IMR-90 (cell line): ENCODE measurements at regions not wholly inside any gene's neighbourhood (a gene's known extent, or its start where the extent isn't known, plus 50 kb on each side); places are given as distances from the start of the nearest gene placed in this dataset.

Source experiments
- ATAC-seq: fragments of 200-7000 bp; cut with Tn5 transposase; 2 replicates; pipeline ENCODE4 v1.9.1; 2020; ENCODE audit warnings: low read depth, mild to moderate bottlenecking, moderate library complexity
- BruUV-seq: library from RNA; stranded (reverse); fragments of 400-500 nt; replicated peaks from 2 replicates; lab custom pipeline; 2021; lab: Mats Ljungman, UMichigan
- CTCF ChIA-PET: fragments of 300-600 bp; formaldehyde crosslinking; extraction: SDS; loops from one replicate; lab custom pipeline; 2021; ENCODE audit warnings: antibody characterized with exemption; lab: Yijun Ruan, JAX
- POLR2A ChIA-PET: fragments of 300-600 bp; sonication (Branson Sonifier 250); formaldehyde crosslinking; loops from one replicate; lab custom pipeline; 2022; ENCODE audit warnings: antibody characterized with exemption; ENCODE audit not compliant: unreplicated experiment; lab: Charles Lee
- DNase-seq: peaks from one replicate; pipeline ENCODE4 v3.0.0; 2013
- H2AFZ ChIP-seq: replicated peaks from 2 replicates; pipeline ENCODE3; 2013; ENCODE audit warnings: low read length, mild to moderate bottlenecking; ENCODE audit not compliant: poor library complexity
- H2AK5ac ChIP-seq: 2 replicates; pipeline ENCODE4 v1.6.1; 2013; ENCODE audit warnings: low read depth, low read length, inconsistent platforms
- H2AK9ac ChIP-seq: replicated peaks from 2 replicates; pipeline ENCODE3; 2013; ENCODE audit warnings: mild to moderate bottlenecking, low read depth, low read length, moderate library complexity; ENCODE audit not compliant: poor library complexity
- H2BK120ac ChIP-seq: 2 replicates; pipeline ENCODE4 v1.6.1; 2013; ENCODE audit warnings: low read depth, low read length, inconsistent platforms
- H2BK15ac ChIP-seq: 3 replicates; pipeline ENCODE4 v1.6.1; 2013; ENCODE audit warnings: low read depth, low read length, inconsistent platforms
- H2BK20ac ChIP-seq: 2 replicates; pipeline ENCODE4 v1.6.1; 2013; ENCODE audit warnings: low read depth, mild to moderate bottlenecking, inconsistent platforms, low read length, moderate library complexity
- H2BK5ac ChIP-seq: 2 replicates; pipeline ENCODE4 v1.6.1; 2013; ENCODE audit warnings: mild to moderate bottlenecking, low read depth, low read length, inconsistent platforms; ENCODE audit not compliant: poor library complexity, severe bottlenecking
- H3K14ac ChIP-seq: replicated peaks from 2 replicates; pipeline ENCODE4 v1.6.1; 2013; ENCODE audit warnings: low read depth, low read length, inconsistent platforms
- H3K18ac ChIP-seq: 2 replicates; pipeline ENCODE4 v1.6.1; 2013; ENCODE audit warnings: low read depth, low read length, control low read depth
- H3K23ac ChIP-seq: 2 replicates; pipeline ENCODE4 v1.6.1; 2013; ENCODE audit warnings: low read depth, low read length, inconsistent platforms
- H3K27ac ChIP-seq: 2 replicates; pipeline ENCODE4 v1.5.1; 2013; ENCODE audit warnings: mild to moderate bottlenecking, control low read depth, low read length; ENCODE audit not compliant: insufficient read depth
- H3K27me3 ChIP-seq: 2 replicates; pipeline ENCODE4 v1.6.1; 2013; ENCODE audit warnings: low read length; ENCODE audit not compliant: control insufficient read depth, insufficient read depth
- H3K36me3 ChIP-seq: 2 replicates; pipeline ENCODE4 v1.6.1; 2013; ENCODE audit warnings: low read length, mixed read lengths; ENCODE audit not compliant: control insufficient read depth, insufficient read depth
- H3K4ac ChIP-seq: 2 replicates; pipeline ENCODE4 v1.6.1; 2013; ENCODE audit warnings: low read depth, low read length, inconsistent platforms
- H3K4me1 ChIP-seq: 2 replicates; pipeline ENCODE4 v1.6.1; 2013; ENCODE audit warnings: low read length, mixed read lengths; ENCODE audit not compliant: control insufficient read depth, insufficient read depth
- H3K4me2 ChIP-seq: 2 replicates; pipeline ENCODE4 v1.6.1; 2013; ENCODE audit warnings: low read depth, mild to moderate bottlenecking, control low read depth, low read length, moderate library complexity
- H3K4me3 ChIP-seq: 2 replicates; pipeline ENCODE4 v1.5.1; 2013; ENCODE audit warnings: low read depth, mild to moderate bottlenecking, control low read depth, low read length, moderate library complexity; ENCODE audit not compliant: insufficient read depth
- H3K56ac ChIP-seq: 2 replicates; pipeline ENCODE4 v1.6.1; 2013; ENCODE audit warnings: low read length, inconsistent platforms; ENCODE audit not compliant: insufficient read depth; ENCODE audit errors: extremely low read depth
- H3K79me1 ChIP-seq, 2 experiments: 2 replicates each; pipeline ENCODE4 v1.6.1; 2013; ENCODE audit warnings: low read length in 2 of 2, inconsistent platforms in 1 of 2, low read depth in 1 of 2
- H3K9ac ChIP-seq: 2 replicates; pipeline ENCODE4 v1.6.1; 2013; ENCODE audit warnings: low read depth, low read length, control low read depth
- H3K9me1 ChIP-seq: 2 replicates; pipeline ENCODE4 v1.6.1; 2013; ENCODE audit warnings: low read length, inconsistent platforms; ENCODE audit not compliant: insufficient read depth
- H3K9me3 ChIP-seq: 2 replicates; pipeline ENCODE4 v1.6.1; 2013; ENCODE audit warnings: low read length; ENCODE audit not compliant: control insufficient read depth, insufficient read depth
- H4K20me1 ChIP-seq: 2 replicates; pipeline ENCODE4 v1.6.1; 2013; ENCODE audit warnings: low read length, inconsistent platforms; ENCODE audit not compliant: insufficient read depth
- H4K5ac ChIP-seq: 2 replicates; pipeline ENCODE4 v1.6.1; 2013; ENCODE audit warnings: mild to moderate bottlenecking, low read depth, low read length, control low read depth
- H4K8ac ChIP-seq, 2 experiments: 2 replicates each; pipeline ENCODE4 v1.6.1; 2013; ENCODE audit warnings: low read depth in 2 of 2, low read length in 2 of 2, control low read depth in 1 of 2, inconsistent platforms in 1 of 2
- H4K91ac ChIP-seq: 2 replicates; pipeline ENCODE4 v1.6.1; 2013; ENCODE audit warnings: low read depth, low read length, inconsistent platforms; ENCODE audit not compliant: insufficient read depth
- BHLHE40 ChIP-seq: fragments of 150-350 bp; IDR thresholded peaks from 2 replicates; pipeline ENCODE4 v1.6.1; 2016; ENCODE audit warnings: mild to moderate bottlenecking, low read depth, low read length
- CEBPB ChIP-seq: IDR thresholded peaks from 2 replicates; pipeline ENCODE4 v1.6.1; 2012; ENCODE audit warnings: low read depth, low read length, improper control_type of control experiment
- CHD1 ChIP-seq: IDR thresholded peaks from 2 replicates; pipeline ENCODE4 v1.6.1; 2012; ENCODE audit warnings: low read depth, low read length, improper control_type of control experiment
- CTCF ChIP-seq: conservative IDR thresholded peaks from 2 replicates; pipeline ENCODE4 v1.5.1; 2012; ENCODE audit warnings: mild to moderate bottlenecking, low read depth, low read length, improper control_type of control experiment
- ELK1 ChIP-seq: fragments of 150-350 bp; IDR thresholded peaks from 2 replicates; pipeline ENCODE4 v1.6.1; 2016; ENCODE audit warnings: low read depth, mild to moderate bottlenecking, low read length, moderate library complexity, borderline replicate concordance
- FOS ChIP-seq: fragments of 150-350 bp; IDR thresholded peaks from 2 replicates; pipeline ENCODE4 v1.6.1; 2016; ENCODE audit warnings: low read depth, low read length
- MAFK ChIP-seq: IDR thresholded peaks from 2 replicates; pipeline ENCODE4 v1.6.1; 2012; ENCODE audit warnings: low read depth, low read length, improper control_type of control experiment
- MAZ ChIP-seq: IDR thresholded peaks from 2 replicates; pipeline ENCODE4 v1.6.1; 2012; ENCODE audit warnings: low read depth, mild to moderate bottlenecking, low read length, improper control_type of control experiment, moderate library complexity, borderline replicate concordance
- MXI1 ChIP-seq: IDR thresholded peaks from 2 replicates; pipeline ENCODE4 v1.6.1; 2012; ENCODE audit warnings: low read depth, mild to moderate bottlenecking, low read length, moderate library complexity, borderline replicate concordance
- NFE2L2 ChIP-seq: fragments of 150-350 bp; IDR thresholded peaks from 2 replicates; pipeline ENCODE4 v1.6.1; 2016; ENCODE audit warnings: low read depth, mild to moderate bottlenecking, low read length
- POLR2A ChIP-seq: IDR thresholded peaks from 2 replicates; pipeline ENCODE4 v1.6.1; 2012; ENCODE audit warnings: mild to moderate bottlenecking, low read depth, low read length
- RAD21 ChIP-seq: IDR thresholded peaks from 2 replicates; pipeline ENCODE4 v1.6.1; 2012; ENCODE audit warnings: low read length, improper control_type of control experiment
- RCOR1 ChIP-seq: IDR thresholded peaks from 2 replicates; pipeline ENCODE4 v1.6.1; 2012; ENCODE audit warnings: mild to moderate bottlenecking, low read length, improper control_type of control experiment; ENCODE audit not compliant: insufficient replicate concordance
- RFX5 ChIP-seq: IDR thresholded peaks from 2 replicates; pipeline ENCODE4 v1.8.0; 2012; ENCODE audit warnings: low read depth, mild to moderate bottlenecking, low read length, moderate library complexity
- SMC3 ChIP-seq: fragments of 150-350 bp; IDR thresholded peaks from 2 replicates; pipeline ENCODE4 v1.6.1; 2016; ENCODE audit warnings: low read depth, mild to moderate bottlenecking, antibody characterized with exemption, low read length, moderate library complexity
- WGBS, 2 experiments: methylation state at CpG; one replicate each; pipeline versions ENCODE4 v1.1.5 to v1.1.7; 2013; ENCODE audit warnings: missing lambda C conversion rate in 2 of 2; ENCODE audit not compliant: insufficient read length in 1 of 2; ENCODE audit errors: extremely low coverage in 2 of 2; 5-methylcytosine and 5-hydroxymethylcytosine counted together
- dilution Hi-C: fragments of 300-500 bp; cut with HindIII; formaldehyde crosslinking; loops from one replicate; pipeline ENCODE4 v1.14.3; 2018; ENCODE audit warnings: low sequenced_read_pairs; ENCODE audit not compliant: unreplicated experiment
- in situ Hi-C: fragments of 300-500 bp; cut with MboI; formaldehyde crosslinking; loops from 3 replicates; pipeline ENCODE4 v1.14.3; 2019; ENCODE audit warnings: low sequenced_read_pairs, inconsistent platforms, mixed read lengths
- intact Hi-C: fragments of 100-400 bp; cut with micrococcal nuclease; formaldehyde crosslinking; loops from 2 replicates; pipeline ENCODE4 v1.10.0; 2022
- TF ChIP-seq, protein P1 (sequence below): fragments of 150-350 bp; IDR thresholded peaks from 2 replicates; pipeline ENCODE4 v1.6.1; 2017; ENCODE audit warnings: mild to moderate bottlenecking, antibody characterized with exemption, low read length, low read depth

GRCh38 chrX:93177930-93178329, 495.4 kb downstream of the NAP1L3 start:
- Histone ChIP-seq H2BK5ac (no peak overlapping the region), H3K14ac (no peak overlapping the region), H3K79me1 (no peaks in the 10 kb centered on the region), H3K36me3 (no peaks in the 10 kb centered on the region), H3K18ac (no peak overlapping the region), H2AFZ (no peak overlapping the region), H2AK5ac (no peak overlapping the region), H3K27ac (no peak overlapping the region), H3K4me2 (no peak overlapping the region), H3K9me3 (peaks cover 17% of the 10 kb centered on the region; the same call in 1 of the 2 replicates), H2AK9ac (no peak overlapping the region), H3K9me1 (no peaks in the 10 kb centered on the region), H3K9ac (no peak overlapping the region), H3K4me1 (no peaks in the 10 kb centered on the region), H3K4ac (no peak overlapping the region), H3K27me3 (no peaks in the 10 kb centered on the region), H2BK120ac (no peak overlapping the region), H4K91ac (no peak overlapping the region), H3K56ac (no peak overlapping the region), H4K8ac (no peak overlapping the region), H2BK15ac (no peak overlapping the region), H3K4me3 (no peak overlapping the region), H4K20me1 (no peaks in the 10 kb centered on the region), H2BK20ac (no peak overlapping the region), H3K23ac (no peak overlapping the region), H4K5ac (no peak overlapping the region)
- ATAC-seq = no peak
- DNase-seq = no peak
- intact Hi-C loops (no loop called here), in situ Hi-C loops (no loop called here), dilution Hi-C loops (no loop called here)
- TF ChIP-seq FOS = no peak
- TF ChIP-seq MXI1 = no peak
- no peak for TF ChIP-seq RAD21
- no peak for TF ChIP-seq CHD1
- no peak for TF ChIP-seq CEBPB
- no peak for TF ChIP-seq MAZ
- no peak for TF ChIP-seq ELK1
- TF ChIP-seq POLR2A = no peak
- TF ChIP-seq, protein P1, sequence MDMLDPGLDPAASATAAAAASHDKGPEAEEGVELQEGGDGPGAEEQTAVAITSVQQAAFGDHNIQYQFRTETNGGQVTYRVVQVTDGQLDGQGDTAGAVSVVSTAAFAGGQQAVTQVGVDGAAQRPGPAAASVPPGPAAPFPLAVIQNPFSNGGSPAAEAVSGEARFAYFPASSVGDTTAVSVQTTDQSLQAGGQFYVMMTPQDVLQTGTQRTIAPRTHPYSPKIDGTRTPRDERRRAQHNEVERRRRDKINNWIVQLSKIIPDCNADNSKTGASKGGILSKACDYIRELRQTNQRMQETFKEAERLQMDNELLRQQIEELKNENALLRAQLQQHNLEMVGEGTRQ = no peak
- TF ChIP-seq MAFK = no peak
- TF ChIP-seq CTCF = no peak
- no peak for TF ChIP-seq RCOR1
- TF ChIP-seq SMC3 = no peak
- no peak for TF ChIP-seq RFX5
- TF ChIP-seq BHLHE40 = no peak
- TF ChIP-seq NFE2L2 = no peak
- 33% methylated on average over 1 of the region's 4 CpGs; no CpG with 5 or more reads in 1 of the 2 experiments for WGBS, 2 experiments
- no TSS peak for BruUV-seq
- POLR2A ChIA-PET = no interaction called here
- CTCF ChIA-PET = no interaction called here
